H1 (cell line): ENCODE measurements at regions not wholly inside any gene's neighbourhood (a gene's known extent, or its start where the extent isn't known, plus 50 kb on each side); places are given as distances from the start of the nearest gene placed in this dataset.

Experiments used
- CREB1 ChIP-seq: IDR thresholded peaks from 2 replicates; pipeline ENCODE4 v1.6.1; 2012; ENCODE audit warnings: inconsistent platforms
- CTCF ChIP-seq, 3 experiments: IDR thresholded peaks; 1 replicate in 2 of 3; 2 replicates in 1 of 3; pipeline versions ENCODE4 v1.5.1 to v1.6.1; 2011; ENCODE audit warnings: low read length in 3 of 3, mild to moderate bottlenecking in 3 of 3, inconsistent platforms in 2 of 3, low read depth in 1 of 3, moderate library complexity in 1 of 3; ENCODE audit not compliant: insufficient read depth in 1 of 3; ENCODE audit errors: control extremely low read depth in 1 of 3
- EP300 ChIP-seq, 2 experiments: IDR thresholded peaks; 1 replicate in 1 of 2; 2 replicates in 1 of 2; pipeline ENCODE4 v1.6.1; 2011 to 2012; ENCODE audit warnings: low read depth in 2 of 2, low read length in 2 of 2, mild to moderate bottlenecking in 2 of 2, borderline replicate concordance in 1 of 2, inconsistent platforms in 1 of 2, moderate library complexity in 1 of 2
- EZH2 ChIP-seq: fragments of 200-600 bp; sonication (generic); IDR thresholded peaks from 2 replicates; pipeline ENCODE4 v1.7.1; 2012; ENCODE audit warnings: low read depth, mild to moderate bottlenecking, moderate library complexity, low read length, inconsistent platforms; ENCODE audit not compliant: severe bottlenecking
- GABPA ChIP-seq: IDR thresholded peaks from 2 replicates; pipeline ENCODE4 v1.6.1; 2011; ENCODE audit warnings: mild to moderate bottlenecking, low read length, moderate library complexity, borderline replicate concordance; ENCODE audit not compliant: insufficient read depth
- MAFK ChIP-seq: IDR thresholded peaks from 2 replicates; pipeline ENCODE4 v1.6.1; 2012; ENCODE audit warnings: low read depth, mild to moderate bottlenecking, improper control_type of control experiment, low read length
- NRF1 ChIP-seq: IDR thresholded peaks from 2 replicates; pipeline ENCODE4 v1.6.1; 2011; ENCODE audit warnings: mild to moderate bottlenecking, low read depth, low read length, improper control_type of control experiment
- RAD21 ChIP-seq, 2 experiments: IDR thresholded peaks in 1 of 2; conservative IDR thresholded peaks in 1 of 2; 2 replicates each; pipeline ENCODE4 v1.6.1; 2011; ENCODE audit warnings: low read depth in 2 of 2, low read length in 2 of 2, improper control_type of control experiment in 1 of 2, inconsistent platforms in 1 of 2, mild to moderate bottlenecking in 1 of 2, moderate library complexity in 1 of 2
- RXRA ChIP-seq: IDR thresholded peaks from 2 replicates; pipeline ENCODE4 v1.6.1; 2011; ENCODE audit warnings: low read depth, mild to moderate bottlenecking, low read length, moderate library complexity; ENCODE audit not compliant: insufficient read depth

DNA sequence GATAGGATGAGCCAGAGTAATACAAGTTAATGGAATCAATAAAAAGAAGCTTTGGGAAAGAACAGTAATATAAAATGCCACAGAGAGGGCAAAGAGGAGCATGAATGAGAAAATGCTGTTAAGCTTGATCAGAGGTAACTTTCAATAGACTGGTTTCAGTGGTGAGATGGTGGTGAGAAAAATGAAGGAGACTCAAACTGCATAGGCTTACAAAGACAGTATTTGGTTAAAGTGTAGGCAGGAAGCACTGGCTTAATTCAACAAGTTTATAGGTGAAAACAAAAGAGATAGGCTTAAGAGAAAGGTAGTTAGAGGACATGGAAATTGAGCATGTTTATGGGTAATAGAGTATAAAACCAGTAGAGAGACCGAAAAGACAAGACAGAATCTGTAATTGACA is 298.6 kb upstream of the ADAMTS5 start:
- TF ChIP-seq RXRA (no peak), EP300 (IDR thresholded peaks at IDR 0.05; ENCODE audit: borderline replicate concordance in 1 of 2, low read depth in 2 of 2, low read length in 2 of 2) (no peak), GABPA (no peak), EZH2 (no peak), CTCF (IDR thresholded peaks at IDR 0.05; ENCODE audit: control extremely low read depth in 1 of 3, insufficient read depth in 1 of 3, low read depth in 1 of 3, low read length in 3 of 3) (no peak), NRF1 (no peak), CREB1 (no peak), MAFK (no peak), RAD21 (IDR thresholded peaks at IDR 0.05 in 1 of 2, conservative IDR thresholded peaks at IDR 0.05 in 1 of 2; ENCODE audit: low read depth in 2 of 2, low read length in 2 of 2) (no peak)
